ENCODE measurements at regions not wholly inside any gene's neighbourhood (a gene's known extent, or its start where the extent isn't known, plus 50 kb on each side); places are given as distances from the start of the nearest gene placed in this dataset.

- TF ChIP-seq JUNB (CRISPR knock-in tag; conservative IDR thresholded peaks at IDR 0.05) (no peak), CTCF (IDR thresholded peaks at IDR 0.05 in 2 of 3, conservative IDR thresholded peaks at IDR 0.05 in 1 of 3; ENCODE audit: insufficient read depth in 2 of 3, low read depth in 1 of 3, low read length in 3 of 3) (no peak), CBX5 (IDR thresholded peaks at IDR 0.05; ENCODE audit: borderline replicate concordance, low read depth) (no peak), ESRRA (IDR thresholded peaks at IDR 0.05; ENCODE audit: borderline replicate concordance, low read depth) (no peak), THRA (IDR thresholded peaks at IDR 0.05) (no peak), BHLHE40 (IDR thresholded peaks at IDR 0.05; ENCODE audit: low read length) (no peak), FOXA1 (IDR thresholded peaks at IDR 0.05; ENCODE audit: borderline replicate concordance) (no peak), THAP7 (CRISPR knock-in tag; IDR thresholded peaks at IDR 0.05) (no peak), RCOR1 (IDR thresholded peaks at IDR 0.05; ENCODE audit: borderline replicate concordance in 1 of 2, low read depth in 2 of 2, low read length in 2 of 2) (no peak), USF1 (CRISPR knock-in tag; IDR thresholded peaks at IDR 0.05) (no peak)
These were observed 335.6 kb downstream of the PIK3C3 start for GRCh38 chr18:42290318-42291307.
